HG03060 (cell line): ENCODE measurements at regions not wholly inside any gene's neighbourhood (a gene's known extent, or its start where the extent isn't known, plus 50 kb on each side); places are given as distances from the start of the nearest gene placed in this dataset.
"Not testable (repeated sequence)": the region's sequence is repeated elsewhere in the genome, so short reads cannot be mapped to it uniquely, and the experiment has no call there.

Experiments
- ATAC-seq: cut with Tn5 transposase; IDR thresholded peaks from one replicate; pipeline ENCODE4 v1.9.1; 2021; ENCODE audit warnings: low read depth, moderate number of reproducible peaks; ENCODE audit not compliant: unreplicated experiment

DNA sequence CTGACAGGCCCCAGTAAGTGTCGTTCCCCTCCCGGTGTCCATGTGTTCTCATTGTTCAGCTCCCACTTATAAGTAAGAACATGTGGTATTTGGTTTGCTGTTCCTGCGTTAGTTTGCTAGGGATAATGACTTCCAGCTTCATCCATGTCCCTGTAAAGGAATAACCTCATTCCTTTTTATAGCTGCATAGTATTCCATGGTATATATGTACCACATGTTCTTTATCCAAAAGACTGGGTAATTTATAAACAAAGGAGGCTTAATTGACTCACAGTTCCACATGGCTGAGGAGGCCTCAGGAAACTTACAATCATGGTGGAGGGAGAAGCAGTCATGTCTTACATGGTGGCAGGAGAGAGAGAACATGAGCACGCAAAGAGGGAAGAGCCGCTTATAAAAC is 79.6 kb upstream of the CACUL1 start:
- ATAC-seq, result not testable (repeated sequence)

DNA sequence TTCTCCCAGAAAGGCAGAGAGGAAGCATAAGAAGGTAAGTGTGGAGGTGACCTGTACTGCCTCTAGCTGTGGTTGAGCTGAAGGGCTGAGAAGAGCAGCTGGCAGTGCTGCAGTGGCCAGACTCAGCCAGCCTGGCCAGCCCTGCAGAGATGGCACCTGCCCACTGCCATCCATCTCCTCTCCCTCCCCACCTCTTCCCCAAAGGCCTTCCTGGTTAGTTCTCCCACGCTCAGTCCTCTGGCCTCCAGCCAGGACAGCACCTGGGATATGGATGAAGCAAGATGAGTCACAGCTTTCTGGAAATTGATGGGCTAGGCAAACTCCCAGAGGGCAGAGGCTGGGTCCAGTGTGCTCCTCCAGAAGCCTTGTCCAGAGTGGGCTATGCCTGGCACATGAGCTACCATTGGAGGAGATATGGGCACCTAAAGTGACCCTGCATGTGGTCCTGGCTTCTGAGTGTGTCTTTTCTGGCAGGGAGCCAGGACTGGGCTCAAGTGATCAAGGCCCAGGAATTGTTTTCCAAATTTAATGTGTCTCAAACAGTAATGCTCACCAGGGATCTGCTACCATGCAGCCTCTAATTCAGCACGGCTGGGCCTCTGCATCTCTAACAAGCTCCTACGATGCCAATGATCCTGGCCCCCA is 81.0 kb upstream of the CACUL1 start:
- no peak for ATAC-seq

DNA sequence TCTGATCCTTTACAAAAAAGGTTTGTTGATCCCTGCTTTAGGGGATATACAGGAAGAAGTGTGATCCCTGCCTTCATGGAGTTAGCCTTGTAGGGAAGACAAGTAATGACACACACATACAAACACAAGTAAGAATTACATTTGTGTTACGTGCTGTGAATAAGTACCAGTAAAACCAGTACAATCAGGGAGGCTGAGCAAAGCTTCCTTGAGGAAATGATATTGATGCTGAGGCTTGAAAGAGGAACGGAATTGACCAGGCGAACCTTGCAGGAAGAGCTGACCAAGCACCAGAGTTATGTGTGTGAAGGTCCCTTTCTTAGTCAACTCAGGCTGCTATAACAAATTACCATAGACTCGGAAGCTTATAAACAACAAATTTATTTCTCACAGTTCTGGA is 83.6 kb upstream of the CACUL1 start:
- ATAC-seq, result no peak

DNA sequence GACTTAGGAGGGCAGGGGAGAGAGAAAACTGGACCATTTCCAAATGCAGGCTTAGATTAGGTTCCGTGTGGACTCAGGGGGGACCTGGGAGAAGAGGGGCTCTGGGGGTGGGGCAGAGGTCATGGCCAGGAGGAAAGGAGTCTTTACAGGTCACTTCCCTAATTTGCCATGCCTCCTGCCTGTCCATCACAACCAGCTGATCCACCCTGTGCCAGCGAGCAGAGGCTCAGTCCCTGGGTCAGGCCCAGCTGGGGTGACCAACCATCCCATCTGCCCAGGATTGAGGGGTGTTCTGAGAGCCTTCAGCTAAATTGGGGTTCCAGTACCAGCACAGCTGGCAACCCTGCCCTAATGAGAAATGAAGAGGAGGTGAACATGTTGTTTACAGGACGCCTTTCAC is 84.6 kb upstream of the CACUL1 start:
- no peak for ATAC-seq

DNA sequence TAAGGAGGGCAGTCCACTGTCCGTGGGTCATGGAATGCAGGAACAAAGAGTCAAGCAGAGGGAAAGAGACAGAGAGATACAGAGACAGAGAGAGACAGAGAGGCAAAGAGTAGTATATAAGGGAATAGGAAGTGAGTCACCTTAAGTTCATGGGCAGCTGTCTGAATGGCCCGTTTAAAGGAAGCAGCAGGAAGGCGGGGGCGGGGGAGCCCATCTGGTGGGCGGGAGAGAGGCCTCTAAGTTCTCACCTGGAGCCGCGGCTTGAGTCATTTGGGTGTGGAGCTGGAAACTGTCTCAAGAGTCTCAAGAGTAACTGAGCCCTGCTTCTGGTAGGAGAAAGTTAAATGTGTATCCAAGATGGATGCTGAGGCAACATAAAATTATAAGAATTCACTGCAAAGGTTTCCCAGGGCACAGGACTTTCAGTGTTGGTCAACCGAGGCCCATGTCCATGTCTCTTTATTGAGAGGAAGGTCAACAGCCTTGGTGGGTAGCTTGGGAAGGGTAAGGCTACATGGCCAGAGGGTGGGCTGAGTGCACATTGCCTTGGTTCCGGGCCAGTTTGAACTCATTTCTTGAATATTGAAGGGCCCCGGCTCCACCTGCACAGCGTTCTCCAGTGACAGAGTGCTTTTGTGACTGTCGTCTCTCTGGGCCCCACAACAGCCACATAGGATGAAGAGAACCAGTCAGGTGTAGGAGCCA is 85.5 kb upstream of the CACUL1 start:
- no peak for ATAC-seq

DNA sequence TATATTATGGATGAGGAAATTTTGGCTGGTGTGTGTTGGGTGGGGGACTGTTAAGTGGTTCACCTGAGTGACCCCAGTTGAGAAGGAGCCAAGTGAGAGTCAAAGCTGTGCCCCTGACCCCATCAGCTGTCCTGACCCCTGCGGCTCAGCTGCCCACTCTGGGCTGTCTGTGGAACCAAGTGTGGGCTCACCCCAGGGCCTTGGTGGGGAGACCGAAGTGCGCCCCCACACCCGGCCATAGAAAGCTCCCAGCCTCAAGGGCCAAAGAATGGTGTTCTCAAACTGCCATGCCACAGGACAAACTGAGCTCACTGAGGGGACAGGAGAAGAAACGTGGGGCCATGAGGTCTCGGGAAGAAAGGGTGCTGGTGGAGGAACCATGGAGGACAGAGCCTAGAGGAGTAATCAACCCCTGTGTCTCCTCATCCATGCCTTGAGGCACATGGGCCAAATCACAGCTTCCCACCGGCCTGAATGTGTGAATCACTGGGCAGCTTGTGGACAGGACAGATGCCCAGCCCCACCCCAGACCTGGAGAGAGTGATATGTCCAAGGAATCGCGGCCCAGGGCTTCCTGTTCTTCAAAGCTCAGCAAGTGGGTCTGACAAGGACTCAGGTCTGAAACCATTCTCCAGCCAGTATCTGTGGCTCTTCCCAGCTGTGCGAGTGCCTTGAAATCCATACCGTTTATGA is 86.2 kb upstream of the CACUL1 start:
- ATAC-seq, result no peak

DNA sequence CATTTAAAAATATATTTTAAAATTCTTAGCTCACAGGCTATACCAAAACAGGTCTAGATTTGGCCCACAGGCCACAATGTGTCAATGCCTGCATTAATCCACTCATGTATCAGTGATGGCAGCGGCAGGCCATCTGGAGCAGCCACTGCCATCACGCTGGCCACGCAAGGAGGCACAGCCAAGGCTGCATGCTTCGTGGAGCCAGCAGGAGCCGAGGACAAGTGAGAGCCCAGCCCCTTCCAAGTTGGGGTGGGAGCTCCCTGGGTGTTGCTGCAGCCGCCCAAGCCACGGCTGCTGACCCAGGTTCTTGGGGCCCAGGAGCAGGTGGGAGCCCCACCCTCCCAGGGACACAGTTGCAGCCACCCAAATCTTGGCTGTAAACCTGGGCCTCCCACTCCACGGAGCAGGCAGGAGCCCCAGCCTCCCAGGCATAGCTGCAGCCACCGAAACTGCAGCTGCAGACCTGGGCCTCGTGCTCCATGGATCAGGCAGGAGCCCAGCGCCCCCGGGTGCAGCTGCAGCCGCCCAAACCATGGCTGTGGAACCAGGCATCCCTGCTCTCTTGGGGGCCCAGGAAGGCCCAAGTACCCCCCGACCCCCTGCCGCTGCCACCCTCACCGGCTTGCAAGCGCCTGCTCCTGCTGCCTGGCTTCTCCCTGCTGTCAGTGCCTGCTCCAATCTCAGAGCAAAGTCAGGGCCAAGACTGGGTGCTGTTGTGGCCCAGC is 87.3 kb upstream of the CACUL1 start:
- no peak for ATAC-seq

DNA sequence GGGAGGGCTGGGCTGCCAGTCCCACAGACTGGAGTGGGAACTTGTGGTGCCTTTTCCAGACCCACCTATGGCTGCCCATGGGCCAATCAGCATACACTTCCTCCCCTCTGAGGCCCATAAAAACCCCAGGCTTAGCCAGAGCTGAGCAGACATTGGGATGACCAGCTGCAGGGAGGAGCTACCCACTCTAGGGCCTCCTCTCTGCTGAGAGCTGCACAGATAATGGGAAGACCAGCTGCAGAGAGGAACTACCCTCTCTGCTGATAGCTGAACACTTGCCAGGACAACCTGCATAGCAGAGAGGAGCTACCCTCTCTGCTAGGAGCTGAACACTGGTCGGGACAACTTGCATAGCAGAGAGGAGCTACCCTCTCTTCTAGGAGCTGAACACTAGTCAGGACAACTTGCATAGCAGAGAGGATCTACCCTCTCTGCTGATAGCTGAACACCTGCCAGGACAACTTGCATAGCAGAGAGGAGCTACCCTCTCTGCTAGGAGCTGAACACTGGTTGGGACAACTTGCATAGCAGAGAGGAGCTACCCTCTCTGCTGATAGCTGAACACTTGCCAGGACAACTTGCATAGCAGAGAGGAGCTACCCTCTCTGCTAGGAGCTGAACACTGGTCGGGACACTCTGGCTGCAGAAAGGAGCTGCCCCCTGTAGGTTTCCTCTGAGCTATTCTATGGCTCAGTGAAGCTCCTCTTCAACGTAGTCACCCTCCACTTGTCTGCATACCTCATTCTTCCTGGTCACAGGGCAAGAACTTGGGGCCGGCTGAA is 88.3 kb upstream of the CACUL1 start:
- ATAC-seq, result no peak

DNA sequence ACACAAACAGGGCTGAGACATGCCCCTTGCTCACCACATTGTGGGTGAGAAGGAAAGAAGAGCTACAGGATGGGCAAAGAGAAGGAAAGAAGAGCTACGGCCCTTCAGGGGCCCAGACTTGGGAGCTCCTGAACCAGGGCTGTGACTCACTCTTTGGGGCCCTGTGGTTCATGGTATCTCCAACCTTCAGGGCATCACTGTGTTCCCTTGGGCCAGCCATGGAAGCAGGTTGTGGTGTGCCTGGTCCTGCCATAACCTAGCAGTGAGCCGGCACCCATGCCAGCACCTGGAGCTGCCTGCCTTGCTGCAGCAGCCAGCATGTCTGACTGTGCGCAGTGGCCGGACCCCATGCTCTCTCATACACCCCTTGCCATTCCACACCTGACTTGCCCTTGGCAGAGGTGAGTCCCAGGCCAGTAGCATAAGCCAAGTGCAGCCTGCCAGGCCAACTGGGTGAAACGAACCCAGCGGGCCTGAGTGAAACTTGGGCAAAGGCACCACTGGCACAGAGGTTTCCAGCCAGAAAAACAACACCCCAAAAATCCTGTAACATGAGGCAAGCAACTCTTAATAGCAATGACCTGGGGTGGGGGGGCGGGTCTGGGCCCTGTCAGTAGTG is 89.0 kb upstream of the CACUL1 start:
- ATAC-seq, result no peak

DNA sequence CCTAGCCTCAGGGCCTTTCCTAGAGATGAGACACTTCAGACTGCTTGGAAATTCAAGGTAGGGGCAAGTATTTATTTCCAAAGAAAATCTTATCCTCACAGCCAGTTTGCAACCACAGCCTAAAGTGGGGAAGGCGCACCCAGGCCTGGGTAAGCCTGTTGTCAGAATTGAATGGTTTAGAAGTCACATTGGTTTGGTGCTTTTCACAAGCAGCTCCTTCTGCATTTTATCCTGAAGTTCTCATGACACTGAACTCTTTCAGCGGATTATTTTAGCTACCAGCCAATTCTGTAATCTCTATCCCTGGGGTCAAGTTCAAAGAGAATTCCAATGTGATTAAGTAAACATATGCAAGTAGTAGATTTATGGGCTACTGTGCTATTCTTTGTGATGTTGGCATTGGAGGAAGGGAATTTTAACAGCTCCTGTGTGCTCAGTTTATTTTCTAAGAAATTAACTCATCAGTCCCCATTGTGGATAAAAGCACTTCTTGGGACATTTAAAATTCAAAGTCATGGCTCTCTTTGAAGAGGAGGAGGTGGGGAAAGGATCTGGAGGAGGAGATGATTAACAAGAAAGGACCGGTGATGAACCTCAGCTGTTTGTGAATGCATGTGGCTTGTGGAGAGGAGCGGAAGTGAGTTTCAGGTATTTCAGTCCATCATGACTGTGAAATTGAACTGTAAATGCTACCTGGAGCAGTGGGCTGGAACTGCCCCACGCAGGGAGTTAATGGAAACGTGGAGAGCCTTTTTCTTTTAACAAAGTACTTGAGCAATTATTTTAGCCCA is 90.2 kb upstream of the CACUL1 start:
- no peak for ATAC-seq

DNA sequence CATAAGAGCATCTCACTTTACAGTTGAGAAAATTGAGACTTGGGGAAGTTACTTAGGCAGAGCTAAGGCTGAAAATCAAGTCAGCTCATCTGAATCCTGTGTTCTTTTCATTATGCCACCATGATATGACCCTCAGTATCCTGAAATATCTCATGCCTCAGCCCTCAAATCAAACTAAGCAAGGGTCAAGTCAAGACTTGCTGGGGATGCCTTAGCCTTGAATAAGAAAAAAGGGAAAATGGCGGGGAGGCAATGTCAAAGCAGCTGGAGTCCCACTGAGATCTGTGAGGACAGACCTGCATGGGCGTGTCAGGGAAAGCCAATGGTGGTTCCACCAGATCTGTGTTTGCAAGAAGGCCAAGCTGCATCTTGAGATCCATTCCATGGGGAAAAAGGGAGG is 91.0 kb upstream of the CACUL1 start:
- ATAC-seq, result no peak

DNA sequence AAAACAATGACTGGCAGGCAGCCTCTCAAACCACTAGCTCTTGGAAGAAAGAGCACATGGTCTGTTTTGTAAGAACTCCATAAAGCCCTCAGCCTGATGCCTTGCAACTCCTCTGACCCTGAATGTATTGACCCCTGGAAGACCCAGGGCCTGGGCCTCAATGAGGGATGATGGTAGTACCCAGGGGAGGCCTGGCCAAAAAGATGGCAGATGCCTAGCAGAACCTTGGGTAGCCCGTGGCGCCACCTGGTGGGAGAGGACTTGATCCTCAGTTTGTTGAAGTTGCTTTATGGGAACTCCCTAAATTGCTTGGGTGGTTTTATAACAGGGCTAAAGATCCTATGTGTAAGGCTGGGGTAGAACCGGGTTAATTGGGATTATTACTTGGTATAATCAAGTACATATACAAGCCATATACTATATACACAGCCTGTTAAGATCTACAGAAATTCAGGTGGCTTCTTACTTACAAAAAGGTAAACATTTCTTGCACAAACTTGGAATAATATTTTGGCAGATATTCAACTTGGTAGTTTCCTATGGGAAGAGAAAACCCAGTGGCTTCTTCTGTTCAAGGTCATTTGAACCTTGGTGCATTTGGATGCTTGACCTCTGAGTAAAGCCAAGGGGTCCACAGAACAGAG is 95.8 kb upstream of the CACUL1 start:
- ATAC-seq, result no peak

DNA sequence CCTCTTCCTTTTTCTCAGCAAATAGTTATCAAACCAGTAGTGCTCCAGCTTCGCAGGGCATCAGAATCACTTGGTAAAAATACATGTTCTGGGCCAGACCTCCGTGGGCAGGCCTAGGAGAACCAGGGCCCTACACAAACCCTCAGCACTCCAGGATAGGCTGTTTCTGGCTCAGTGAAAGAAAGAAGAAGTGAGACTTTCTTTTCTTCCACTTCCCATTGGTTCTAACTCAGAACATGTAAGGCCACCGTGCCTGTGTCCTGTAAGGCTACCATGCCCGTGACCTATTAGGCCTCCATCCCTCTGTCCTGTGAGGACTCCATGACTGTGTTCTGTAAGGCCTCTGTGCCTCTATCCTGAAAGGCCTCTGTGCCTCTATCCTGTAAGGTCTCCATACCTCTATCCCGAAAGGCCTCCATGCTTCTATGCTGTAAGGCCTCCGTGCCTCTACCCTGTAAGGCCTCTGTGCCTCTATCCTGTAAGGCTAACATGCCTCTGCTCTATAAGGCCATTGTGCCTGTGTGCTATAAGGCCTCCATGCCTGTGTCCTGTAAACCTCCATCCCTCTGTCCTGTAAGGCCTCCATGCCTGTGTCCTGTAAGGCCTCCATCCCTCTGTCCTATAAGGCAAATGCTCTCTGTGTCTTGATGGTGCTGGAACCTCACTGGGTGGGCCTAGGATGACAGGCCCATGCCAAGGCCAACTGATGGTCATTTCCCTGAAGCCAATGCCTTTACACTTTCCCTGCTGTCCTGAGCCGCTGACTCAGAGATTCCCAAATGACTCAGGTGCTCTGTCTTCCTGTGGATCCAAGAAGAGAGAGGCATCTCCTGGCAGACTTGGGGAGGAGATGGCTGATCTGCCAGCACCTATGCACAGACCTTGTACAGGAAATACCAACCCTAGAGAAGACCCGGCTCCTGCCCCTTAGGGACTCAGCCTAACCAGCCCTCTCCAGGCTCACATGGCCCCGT is 96.6 kb upstream of the CACUL1 start:
- peak; percentile 51 for ATAC-seq

DNA sequence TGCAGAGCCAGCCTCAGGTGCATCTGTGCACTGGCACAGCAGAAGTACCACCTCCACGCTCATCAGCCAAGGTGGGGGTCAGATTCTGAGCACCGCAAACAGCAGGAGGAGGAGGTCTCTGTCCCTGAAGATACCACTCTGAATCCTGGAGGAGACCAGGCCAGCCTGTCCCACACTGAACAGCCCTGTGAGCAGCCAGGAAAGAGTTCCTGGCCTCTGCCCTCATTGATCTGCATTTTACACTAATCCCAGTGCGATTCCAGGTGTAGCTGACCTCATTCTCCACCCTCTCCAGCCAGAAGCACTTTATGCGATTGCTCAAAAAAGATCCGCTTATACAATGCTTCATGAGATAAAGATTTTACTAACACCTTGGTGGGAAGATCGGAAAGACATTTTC is 99.1 kb upstream of the CACUL1 start:
- no peak for ATAC-seq

DNA sequence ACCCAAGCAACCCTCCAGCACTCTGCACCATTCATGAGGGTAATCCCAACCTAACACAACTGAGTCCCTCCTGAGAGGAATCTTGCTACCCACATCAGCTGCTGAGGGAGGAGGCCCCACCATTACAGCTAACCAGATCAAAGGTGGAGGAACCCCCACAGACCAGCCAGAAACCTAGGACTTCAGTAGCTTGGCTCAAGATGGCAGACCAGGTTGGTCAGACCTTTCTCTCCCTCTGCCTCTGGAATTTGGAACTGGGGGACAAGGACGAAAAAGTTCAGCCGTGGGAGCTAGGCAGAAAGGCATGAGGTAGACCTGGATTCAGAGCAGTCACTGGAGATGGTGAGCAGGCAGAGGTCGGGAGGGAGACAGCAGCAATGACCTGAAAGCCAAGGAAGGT is 101.3 kb upstream of the CACUL1 start:
- no peak for ATAC-seq

DNA sequence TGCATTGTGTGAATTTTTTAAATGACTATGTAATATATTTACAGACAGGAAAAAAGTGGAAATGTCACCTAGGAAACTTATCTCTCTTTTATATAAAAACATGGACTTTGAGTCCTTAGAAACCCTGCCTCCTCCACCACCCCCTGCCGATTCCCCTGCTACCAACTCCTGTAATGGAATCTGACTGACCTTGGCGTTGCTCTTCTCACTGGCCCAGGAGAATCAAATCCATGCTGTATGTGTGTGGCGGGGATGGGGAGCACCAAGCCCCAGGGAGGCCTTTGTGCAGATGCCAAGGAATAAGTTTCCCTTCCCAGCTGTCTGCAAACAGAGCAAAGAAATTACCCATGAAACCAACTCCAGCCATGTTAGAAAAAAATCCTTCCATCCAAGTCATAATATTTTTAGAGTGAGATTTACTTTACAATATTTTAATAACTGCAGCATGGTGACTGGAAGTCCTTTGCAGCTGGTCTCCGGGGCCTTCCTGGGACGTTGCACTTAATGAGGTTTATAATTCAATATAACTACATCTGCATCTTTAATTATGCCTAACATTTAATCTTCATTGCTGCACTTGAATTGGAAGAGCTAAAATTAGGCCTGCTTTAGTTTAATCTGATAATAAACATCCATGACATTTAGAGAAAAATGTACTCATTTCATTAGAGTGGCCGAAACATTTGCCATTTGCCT is 111.4 kb upstream of the CACUL1 start:
- ATAC-seq, result no peak

DNA sequence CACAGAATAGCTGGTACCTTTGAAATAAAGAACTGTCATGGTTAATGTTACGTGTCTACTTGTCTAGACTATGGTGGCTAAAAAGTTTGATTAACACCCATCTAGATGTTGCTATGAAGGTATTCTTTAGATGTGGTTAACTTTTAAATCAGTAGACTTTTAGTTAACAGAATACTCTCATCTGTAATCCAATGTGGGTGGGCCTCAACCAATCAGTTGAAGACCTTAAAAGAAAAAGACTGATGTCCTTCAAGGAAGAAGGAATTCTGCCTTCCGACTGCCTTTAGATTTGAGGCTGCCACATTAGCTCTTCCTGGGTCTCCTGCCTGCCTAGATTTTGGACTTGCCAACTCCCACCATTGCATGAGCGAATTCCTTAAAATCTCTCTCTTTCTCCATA is 113.0 kb upstream of the CACUL1 start:
- ATAC-seq, result no peak
